DOHH2 (cell line): ENCODE measurements at regions not wholly inside any gene's neighbourhood (a gene's known extent, or its start where the extent isn't known, plus 50 kb on each side); places are given as distances from the start of the nearest gene placed in this dataset.
"Not testable (repeated sequence)": the region's sequence is repeated elsewhere in the genome, so short reads cannot be mapped to it uniquely, and the experiment has no call there.

Experiments
- H3F3A ChIP-seq: fragments of 200-600 bp; sonication (generic), shearing (Covaris generic); 2 replicates; pipeline ENCODE4 v1.6.0; 2016; ENCODE audit warnings: antibody characterized with exemption, mild to moderate bottlenecking; ENCODE audit not compliant: control insufficient read depth, insufficient read depth
- H3K27ac ChIP-seq: fragments of 200-600 bp; sonication (generic); 2 replicates; pipeline ENCODE4 v1.5.1; 2014; ENCODE audit warnings: low read depth, mild to moderate bottlenecking, low read length, moderate library complexity
- H3K27me3 ChIP-seq: fragments of 200-600 bp; sonication (generic); 2 replicates; pipeline ENCODE4 v1.6.1; 2014; ENCODE audit warnings: mild to moderate bottlenecking, low read length, mixed read lengths; ENCODE audit not compliant: control insufficient read depth
- H3K36me3 ChIP-seq: fragments of 200-600 bp; sonication (generic); 2 replicates; pipeline ENCODE4 v1.6.1; 2014; ENCODE audit warnings: mild to moderate bottlenecking, low read length, moderate library complexity, mixed read lengths; ENCODE audit not compliant: control insufficient read depth
- H3K4me1 ChIP-seq: fragments of 200-600 bp; sonication (generic); 2 replicates; pipeline ENCODE4 v1.6.1; 2014; ENCODE audit warnings: mild to moderate bottlenecking, low read length, mixed read lengths; ENCODE audit not compliant: control insufficient read depth
- H3K4me2 ChIP-seq: fragments of 200-600 bp; sonication (generic); 2 replicates; pipeline ENCODE4 v1.6.0; 2014; ENCODE audit warnings: mild to moderate bottlenecking, low read length, moderate library complexity
- H3K4me3 ChIP-seq: fragments of 200-600 bp; sonication (generic); 2 replicates; pipeline ENCODE4 v1.5.1; 2014; ENCODE audit warnings: mild to moderate bottlenecking, low read length, mixed read lengths
- H3K79me2 ChIP-seq: fragments of 200-600 bp; sonication (generic); 2 replicates; pipeline ENCODE4 v1.6.1; 2014; ENCODE audit warnings: mild to moderate bottlenecking, low read length, mixed read lengths; ENCODE audit not compliant: control insufficient read depth
- H3K9me2 ChIP-seq: fragments of 200-600 bp; sonication (generic); replicated peaks from 2 replicates; pipeline ENCODE4 v1.6.1; 2014; ENCODE audit warnings: mild to moderate bottlenecking, low read length, mixed read lengths; ENCODE audit not compliant: control insufficient read depth
- H3K9me3 ChIP-seq: fragments of 200-600 bp; sonication (generic); 2 replicates; pipeline ENCODE4 v1.6.1; 2014; ENCODE audit warnings: antibody characterized with exemption, low read length, mixed read lengths; ENCODE audit not compliant: control insufficient read depth, insufficient read depth
- H4K20me1 ChIP-seq: fragments of 200-600 bp; sonication (generic); 2 replicates; pipeline ENCODE4 v1.6.0; 2014; ENCODE audit warnings: low read depth, mild to moderate bottlenecking, antibody characterized with exemption, low read length, moderate library complexity; ENCODE audit not compliant: control insufficient read depth, insufficient read depth
- EZH2phosphoT487 ChIP-seq: fragments of 200-600 bp; sonication (generic); IDR thresholded peaks from 2 replicates; pipeline ENCODE4 v1.6.1; 2017; ENCODE audit warnings: borderline replicate concordance, mild to moderate bottlenecking, antibody characterized with exemption, low read length, moderate library complexity, mixed read lengths
- TF ChIP-seq, protein P1 (sequence below): fragments of 200-600 bp; sonication (generic); IDR thresholded peaks from one replicate; pipeline ENCODE4 v1.5.1; 2014; ENCODE audit warnings: antibody characterized with exemption, mild to moderate bottlenecking, low read depth, low read length; ENCODE audit not compliant: poor library complexity, severe bottlenecking

DNA sequence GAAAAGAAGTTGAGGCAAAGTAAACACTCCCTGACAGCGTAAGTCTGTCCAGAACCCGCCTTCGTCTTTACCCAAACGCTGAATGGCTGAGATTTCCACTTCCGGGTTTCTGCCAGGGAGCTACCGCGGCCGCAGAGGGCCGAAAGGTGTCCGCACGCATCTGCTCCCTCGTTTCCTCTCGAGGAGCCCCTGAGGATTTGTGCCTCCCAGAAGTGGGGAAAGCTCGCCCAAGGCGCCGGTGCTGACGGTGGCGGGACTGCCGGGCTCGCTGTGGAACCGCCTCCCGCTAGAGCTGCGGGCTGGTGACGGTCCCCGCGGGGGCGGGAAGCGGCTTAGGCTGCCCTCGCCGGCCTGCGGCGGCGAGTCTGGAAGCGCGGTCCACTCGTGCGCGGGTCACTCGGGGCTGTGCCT is 1760.2 kb upstream of the DEFB115 start:
- Histone ChIP-seq H4K20me1 (no peaks in the 10 kb centered on the region), H3K27me3 (no peaks in the 10 kb centered on the region), H3K4me3 (no peak overlapping the region), H3K36me3 (no peaks in the 10 kb centered on the region), H3K79me2 (no peaks in the 10 kb centered on the region), H3K4me2 (no peak overlapping the region), H3F3A (no peaks in the 10 kb centered on the region), H3K4me1 (no peaks in the 10 kb centered on the region), H3K27ac (no peak overlapping the region), H3K9me2 (no peaks in the 10 kb centered on the region), H3K9me3 (no peaks in the 10 kb centered on the region; the same call in 1 of the 2 replicates)
- TF ChIP-seq, protein P1, sequence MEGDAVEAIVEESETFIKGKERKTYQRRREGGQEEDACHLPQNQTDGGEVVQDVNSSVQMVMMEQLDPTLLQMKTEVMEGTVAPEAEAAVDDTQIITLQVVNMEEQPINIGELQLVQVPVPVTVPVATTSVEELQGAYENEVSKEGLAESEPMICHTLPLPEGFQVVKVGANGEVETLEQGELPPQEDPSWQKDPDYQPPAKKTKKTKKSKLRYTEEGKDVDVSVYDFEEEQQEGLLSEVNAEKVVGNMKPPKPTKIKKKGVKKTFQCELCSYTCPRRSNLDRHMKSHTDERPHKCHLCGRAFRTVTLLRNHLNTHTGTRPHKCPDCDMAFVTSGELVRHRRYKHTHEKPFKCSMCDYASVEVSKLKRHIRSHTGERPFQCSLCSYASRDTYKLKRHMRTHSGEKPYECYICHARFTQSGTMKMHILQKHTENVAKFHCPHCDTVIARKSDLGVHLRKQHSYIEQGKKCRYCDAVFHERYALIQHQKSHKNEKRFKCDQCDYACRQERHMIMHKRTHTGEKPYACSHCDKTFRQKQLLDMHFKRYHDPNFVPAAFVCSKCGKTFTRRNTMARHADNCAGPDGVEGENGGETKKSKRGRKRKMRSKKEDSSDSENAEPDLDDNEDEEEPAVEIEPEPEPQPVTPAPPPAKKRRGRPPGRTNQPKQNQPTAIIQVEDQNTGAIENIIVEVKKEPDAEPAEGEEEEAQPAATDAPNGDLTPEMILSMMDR: no peak
- TF ChIP-seq EZH2phosphoT487: no peak

DNA sequence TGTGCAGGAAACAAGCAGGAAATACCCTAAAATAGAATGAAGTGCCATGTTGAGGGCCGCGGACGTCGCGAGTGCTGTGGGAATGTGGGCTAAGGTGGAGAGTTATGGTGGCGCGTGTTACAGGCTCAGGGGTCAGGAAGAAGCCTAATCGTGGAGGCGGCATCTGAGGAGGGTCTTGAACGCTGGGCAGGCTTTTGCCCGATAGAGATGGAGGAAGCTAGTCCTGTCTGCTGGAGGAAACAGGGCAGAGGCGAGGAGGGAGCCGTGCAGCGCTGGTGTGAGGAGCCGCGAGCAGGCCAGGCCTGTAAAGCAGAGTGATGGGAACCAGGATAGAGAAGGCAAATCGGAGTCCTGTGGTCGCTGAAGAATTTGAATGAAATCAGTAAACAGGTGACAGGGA is 1759.8 kb upstream of the DEFB115 start:
- not testable (repeated sequence) for H3F3A ChIP-seq, H3K4me3 ChIP-seq, H3K4me1 ChIP-seq, H4K20me1 ChIP-seq, H3K9me3 ChIP-seq, H3K27ac ChIP-seq, H3K36me3 ChIP-seq, H3K27me3 ChIP-seq, H3K79me2 ChIP-seq, H3K9me2 ChIP-seq, H3K4me2 ChIP-seq

DNA sequence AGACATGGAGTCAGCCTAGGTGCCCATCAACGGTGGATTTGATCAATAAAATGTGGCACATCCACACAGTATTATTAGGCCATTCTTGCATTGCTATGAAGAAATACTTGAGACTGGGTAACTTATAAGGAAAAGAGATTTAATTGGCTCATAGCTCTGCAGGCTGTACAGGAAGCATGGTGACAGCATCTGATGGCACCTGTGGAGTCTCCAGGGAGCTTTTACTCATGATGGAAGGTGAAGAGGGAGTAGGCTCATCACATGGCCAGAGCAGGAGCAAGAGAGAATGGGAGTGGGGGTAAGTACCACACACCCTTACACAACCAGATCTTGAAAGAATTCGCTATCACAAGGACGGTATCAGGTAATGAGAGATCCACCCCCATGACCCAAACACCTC is 1756.7 kb upstream of the DEFB115 start:
- not testable (repeated sequence) for H3K4me1 ChIP-seq, H3K4me2 ChIP-seq, H3F3A ChIP-seq, H3K27ac ChIP-seq, H3K27me3 ChIP-seq, H3K4me3 ChIP-seq, H3K9me3 ChIP-seq, H4K20me1 ChIP-seq, H3K9me2 ChIP-seq, H3K36me3 ChIP-seq, H3K79me2 ChIP-seq

DNA sequence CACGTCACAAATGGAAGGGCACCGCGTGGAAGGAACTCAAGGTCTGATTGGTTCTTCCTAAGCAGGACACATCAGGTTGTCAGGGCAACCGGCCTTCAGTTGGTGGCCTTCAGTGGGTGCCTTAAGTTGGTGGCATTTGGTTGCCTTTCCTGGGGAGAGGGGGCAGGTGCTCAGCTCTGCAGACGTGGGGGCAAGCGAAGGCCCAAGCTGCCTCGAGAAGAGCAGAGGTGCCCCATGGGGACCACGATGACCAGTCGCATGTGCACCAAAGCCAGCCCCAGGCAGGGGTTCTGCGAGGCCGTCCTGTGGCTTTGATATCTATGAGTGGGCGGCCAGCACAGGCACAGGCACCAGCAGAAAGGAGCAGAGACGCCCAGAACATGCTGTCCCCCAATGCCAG is 1742.8 kb upstream of the DEFB115 start:
- not testable (repeated sequence) for H3K4me3 ChIP-seq, H3K9me2 ChIP-seq, H3K27me3 ChIP-seq, H3K27ac ChIP-seq, H4K20me1 ChIP-seq, H3K4me2 ChIP-seq, H3K36me3 ChIP-seq, H3K4me1 ChIP-seq, H3K9me3 ChIP-seq, H3F3A ChIP-seq, H3K79me2 ChIP-seq

DNA sequence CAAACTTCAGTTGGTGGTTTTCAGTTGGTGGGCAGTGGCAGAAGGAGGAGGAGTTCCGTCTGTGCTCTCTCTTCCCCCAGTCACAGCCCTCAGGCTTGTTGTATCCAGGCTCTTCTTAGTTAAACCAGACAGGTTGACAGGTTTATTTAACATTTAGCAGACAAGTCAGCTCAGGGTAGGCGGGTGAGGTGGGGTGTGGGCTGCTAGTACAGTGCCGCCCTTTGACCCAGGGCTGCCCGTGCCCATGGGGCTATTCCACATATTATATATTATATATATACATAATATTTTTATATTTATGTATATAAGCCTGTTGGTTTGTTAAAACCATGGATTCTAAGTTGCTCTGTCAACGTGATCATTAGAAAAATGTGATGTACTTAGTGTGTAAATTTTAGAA is 1740.6 kb upstream of the DEFB115 start:
- not testable (repeated sequence) for H3K9me3 ChIP-seq, H3K79me2 ChIP-seq, H3K4me3 ChIP-seq, H3K36me3 ChIP-seq, H3K4me1 ChIP-seq, H4K20me1 ChIP-seq, H3K9me2 ChIP-seq, H3K27ac ChIP-seq, H3F3A ChIP-seq, H3K27me3 ChIP-seq, H3K4me2 ChIP-seq
